Heart left ventricle (tissue), 16 donors: ENCODE measurements at regions not wholly inside any gene's neighbourhood (a gene's known extent, or its start where the extent isn't known, plus 50 kb on each side); places are given as distances from the start of the nearest gene placed in this dataset.

Experiments used
- ATAC-seq, 4 donors: fragments of 200-7000 bp; cut with Tn5 transposase; one replicate each; pipeline ENCODE4 v1.9.1; 2020 to 2022; ENCODE audit warnings: moderate library complexity in 4 of 4, mild to moderate bottlenecking in 3 of 4, moderate number of reproducible peaks in 1 of 4
- DNase-seq, 5 donors: peaks; one replicate each; pipeline ENCODE4 v3.0.0-alpha.2; 2020
- H3K27ac ChIP-seq, 12 donors: fragments of 200-600 bp; sonication (generic) in 4 of 12; one replicate each; pipeline versions ENCODE4 v1.5.0 to v1.8.0; 2016 to 2022; ENCODE audit warnings: mild to moderate bottlenecking in 2 of 12
- H3K27me3 ChIP-seq, 9 donors: fragments of 200-600 bp; sonication (generic) in 2 of 9; one replicate each; pipeline versions ENCODE4 v1.5.1 to v1.8.0; 2016 to 2022; ENCODE audit warnings: mild to moderate bottlenecking in 3 of 9
- H3K36me3 ChIP-seq, 9 donors: fragments of 200-600 bp; sonication (generic) in 2 of 9; one replicate each; pipeline versions ENCODE4 v1.5.0 to v1.8.0; 2018 to 2022; ENCODE audit warnings: mild to moderate bottlenecking in 2 of 9
- H3K4me1 ChIP-seq, 12 donors: fragments of 200-600 bp; sonication (generic) in 4 of 12; one replicate each; pipeline versions ENCODE4 v1.5.0 to v1.8.0; 2016 to 2022; ENCODE audit warnings: mild to moderate bottlenecking in 3 of 12
- H3K4me3 ChIP-seq, 12 donors: fragments of 200-600 bp; sonication (generic) in 4 of 12; one replicate each; pipeline versions ENCODE4 v1.5.0 to v1.8.0; 2017 to 2022; ENCODE audit warnings: mild to moderate bottlenecking in 9 of 12, moderate library complexity in 4 of 12
- H3K9me3 ChIP-seq, 12 donors: fragments of 200-600 bp; sonication (generic) in 4 of 12; one replicate each; pipeline versions ENCODE4 v1.5.0 to v1.8.0; 2016 to 2022; ENCODE audit warnings: mild to moderate bottlenecking in 1 of 12
- CTCF ChIP-seq, 12 donors: fragments of 200-600 bp; sonication (generic) in 4 of 12; IDR thresholded peaks; one replicate each; pipeline versions ENCODE4 v1.5.0 to v1.8.0; 2018 to 2022; ENCODE audit warnings: antibody characterized with exemption in 12 of 12, mild to moderate bottlenecking in 5 of 12
- POLR2A ChIP-seq, 2 donors: fragments of 450-650 bp; IDR thresholded peaks; one replicate each; pipeline ENCODE4 v1.6.1; 2017; ENCODE audit warnings: antibody characterized with exemption in 2 of 2, mild to moderate bottlenecking in 2 of 2, moderate library complexity in 2 of 2
- WGBS, 4 donors: extraction: QIAGEN DNeasy Blood & Tissue Kit in 2 of 4; methylation state at CpG; one replicate each; pipeline versions ENCODE4 v1.1.5 to v1.1.7; 2013 to 2018; 5-methylcytosine and 5-hydroxymethylcytosine counted together
- intact Hi-C, 10 donors: fragments of 100-400 bp; cut with DNase I; formaldehyde crosslinking; loops; one replicate each; pipeline versions ENCODE4 v1.11.1 to v1.14.2; 2022
- donor health status: ischemic (EF 13 %, LVEDD 7.1; RV severe dilation, severe dysfunction).
- donor health status: healthy with polysubstance abuse.
- donor health status: DM: no; HTN: yes; CAD: no.
- donor health status: DM: no; HTN: no; CAD: no.
- donor health status: ischemic (EF 25% LVEDD 6.9; RV normal size, moderate dysfunction).
- donor health status: ischemic (EF 25% LVEDD 5.7; RV mildly dilated, moderate dysfunction).
- donor health status: healthy.
- donor health status: DM: yes; HTN: yes; CAD: no.
- donor health status: ischemic (EF 35%, LVEDD 5.7; RV mildly dilated, moderate dysfunction).
- donor health status: nonischemic (EF 11% LVEDD 7.7; RV severe dilation, severe dysfunction).
- donor health status: DM: yes; HTN: yes; CAD: no.
- donor health status: PGD.
- donor health status: ischemic (EF 29% LVEDD 5.4; RV normal size, mild dysfunction).
- donor health status: nonischemic (EF 23%, LVEDD 6.1; RV moderate dilation, normal function).

DNA sequence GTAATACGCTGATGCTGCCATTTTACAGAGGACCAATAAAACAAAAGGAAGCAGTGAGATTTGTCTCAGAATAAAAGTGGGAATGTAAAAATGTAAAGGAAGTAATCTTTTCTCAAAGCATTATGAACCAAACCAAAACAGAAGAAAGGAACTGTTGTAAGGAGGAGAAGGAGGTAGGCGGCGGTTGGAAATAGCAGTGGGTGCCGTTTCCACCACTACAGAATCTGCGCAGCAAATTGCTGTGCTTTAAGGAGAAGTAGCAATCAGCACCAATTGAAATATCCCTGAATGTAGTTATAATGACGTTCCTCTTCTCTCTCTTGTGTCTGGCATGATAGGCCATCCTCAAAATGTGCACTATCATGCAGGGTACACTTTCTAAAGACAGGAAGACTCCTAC, 455.1 kb upstream of the TLE4 start:
- intact Hi-C loops, result no loop called here
- DNase-seq, result no peak
- peaks cover 0 to 4% (median 0%) of the 10 kb centered on the region in 9 donors for H3K27me3 ChIP-seq
- H3K36me3 ChIP-seq, result no peaks in the 10 kb centered on the region
- H3K27ac ChIP-seq, result no peak overlapping the region
- no peak for ATAC-seq
- WGBS, 4 donors, result 84 to 90% (median 85%) methylated on average over 6 of the region's 6 CpGs
- TF ChIP-seq CTCF (IDR thresholded peaks at IDR 0.05), result no peak
- H3K4me3 ChIP-seq, result no peak overlapping the region
- H3K9me3 ChIP-seq, result no peaks in the 10 kb centered on the region
- H3K4me1 ChIP-seq, result no peaks in the 10 kb centered on the region

DNA sequence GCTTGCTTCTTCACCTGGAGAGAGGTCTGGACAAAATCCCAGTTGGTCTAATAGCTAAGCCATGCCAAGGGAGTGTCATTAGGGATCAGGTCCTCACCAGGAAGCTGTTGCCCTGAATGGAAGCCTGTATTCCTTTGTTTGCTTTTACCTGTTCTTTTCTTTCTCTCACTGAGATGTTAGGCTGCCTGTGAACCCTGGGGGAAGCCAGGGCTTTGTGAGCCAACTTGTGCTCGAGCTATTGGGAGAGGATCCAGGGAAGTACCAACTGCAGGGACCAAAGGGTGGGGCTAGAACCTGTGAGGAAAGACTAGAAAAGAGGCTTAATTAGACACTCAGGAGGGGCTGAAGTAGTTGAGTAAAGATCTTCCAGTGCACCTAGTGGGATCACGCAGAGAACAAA, 451.2 kb upstream of the TLE4 start:
- Histone ChIP-seq H3K27ac (no peak overlapping the region), H3K36me3 (no peaks in the 10 kb centered on the region), H3K27me3 (peaks cover 0 to 4% (median 0%) of the 10 kb centered on the region in 9 donors), H3K4me3 (no peak overlapping the region), H3K9me3 (no peaks in the 10 kb centered on the region), H3K4me1 (no peaks in the 10 kb centered on the region)
- intact Hi-C loops, result no loop called here
- TF ChIP-seq CTCF (IDR thresholded peaks at IDR 0.05) (no peak), POLR2A (IDR thresholded peaks at IDR 0.05) (no peak)
- DNase-seq (no peak), ATAC-seq (no peak)
- WGBS, 4 donors, result 39 to 55% (median 49%) methylated on average over 2 of the region's 2 CpGs

GRCh38 chr9:79120941-79121340, 450.8 kb upstream of the TLE4 start:
- H3K27ac ChIP-seq, result no peak overlapping the region
- intact Hi-C loops, result no loop called here
- no peaks in the 10 kb centered on the region for H3K9me3 ChIP-seq
- H3K4me3 ChIP-seq, result no peak overlapping the region
- 49 to 58% (median 55%) methylated on average over 2 of the region's 2 CpGs for WGBS, 4 donors
- H3K36me3 ChIP-seq, result no peaks in the 10 kb centered on the region
- no peaks in the 10 kb centered on the region for H3K4me1 ChIP-seq
- no peak for ATAC-seq
- no peak for TF ChIP-seq CTCF (IDR thresholded peaks at IDR 0.05)
- TF ChIP-seq POLR2A (IDR thresholded peaks at IDR 0.05), result no peak
- DNase-seq, result no peak
- H3K27me3 ChIP-seq, result peaks cover 0 to 4% (median 0%) of the 10 kb centered on the region in 9 donors

DNA sequence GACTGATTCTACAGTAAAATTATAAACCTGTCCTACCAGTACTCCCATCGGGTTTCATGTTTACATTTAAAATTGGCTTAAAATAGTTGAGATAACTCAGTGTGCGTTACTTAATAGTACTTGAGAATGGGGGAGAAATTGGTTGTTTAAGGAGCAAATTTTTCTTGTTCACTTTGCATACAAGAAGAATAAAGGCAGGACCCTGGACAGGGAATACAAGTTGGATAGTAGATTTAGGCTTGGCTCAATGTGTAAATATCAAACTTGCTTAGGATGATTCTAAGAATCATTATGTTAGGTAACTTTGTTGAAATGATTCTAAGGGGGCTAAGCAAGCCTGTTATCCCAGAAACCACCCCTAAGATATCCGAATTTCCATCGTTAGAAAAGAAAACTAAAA, 448.4 kb upstream of the TLE4 start:
- Histone ChIP-seq H3K9me3 (no peaks in the 10 kb centered on the region), H3K4me3 (no peak overlapping the region), H3K36me3 (no peaks in the 10 kb centered on the region), H3K27ac (no peak overlapping the region), H3K4me1 (no peaks in the 10 kb centered on the region), H3K27me3 (no peaks in the 10 kb centered on the region)
- TF ChIP-seq POLR2A (IDR thresholded peaks at IDR 0.05), result no peak
- no peak for TF ChIP-seq CTCF (IDR thresholded peaks at IDR 0.05)
- intact Hi-C loops, result no loop called here
- ATAC-seq (no peak), DNase-seq (no peak)
- 65 to 87% (median 80%) methylated on average over 4 of the region's 4 CpGs for WGBS, 4 donors
